Hepatocyte (in vitro differentiated cells): ENCODE measurements at regions not wholly inside any gene's neighbourhood (a gene's known extent, or its start where the extent isn't known, plus 50 kb on each side); places are given as distances from the start of the nearest gene placed in this dataset.

Experiments
- CTCF ChIP-seq: fragments of 200-600 bp; sonication (generic); IDR thresholded peaks from 2 replicates; pipeline ENCODE4 v1.5.1; 2016; ENCODE audit warnings: antibody characterized with exemption, mild to moderate bottlenecking; ENCODE audit not compliant: poor library complexity
- EZH2 ChIP-seq: fragments of 200-600 bp; sonication (generic); IDR thresholded peaks from 2 replicates; pipeline ENCODE4 v1.6.1; 2016; ENCODE audit warnings: antibody characterized with exemption, mild to moderate bottlenecking, borderline replicate concordance
- EZH2phosphoT487 ChIP-seq: fragments of 200-600 bp; sonication (generic); IDR thresholded peaks from one replicate; pipeline ENCODE4 v1.6.1; 2018; ENCODE audit warnings: antibody characterized with exemption, mild to moderate bottlenecking, low read depth, moderate library complexity; ENCODE audit not compliant: unreplicated experiment, severe bottlenecking

- TF ChIP-seq CTCF (no peak), EZH2 (no peak), EZH2phosphoT487 (no peak)
Observed at GRCh38 chr7:134374291-134374690, 57.6 kb upstream of the SLC35B4 start.
